Mucosa of rectum (tissue), 2 donors: ENCODE measurements at regions not wholly inside any gene's neighbourhood (a gene's known extent, or its start where the extent isn't known, plus 50 kb on each side); places are given as distances from the start of the nearest gene placed in this dataset.

Experiments
- H3K27ac ChIP-seq, 2 donors: one replicate each; pipeline ENCODE4 v1.7.0; 2013; ENCODE audit warnings: inconsistent platforms in 2 of 2, low read depth in 2 of 2, low read length in 2 of 2
- H3K27me3 ChIP-seq, 2 donors: one replicate each; pipeline ENCODE4 v1.7.0; 2013; ENCODE audit warnings: low read length in 2 of 2; ENCODE audit not compliant: control insufficient read depth in 2 of 2, insufficient read depth in 2 of 2
- H3K36me3 ChIP-seq, 2 donors: one replicate each; pipeline ENCODE4 v1.7.0; 2013; ENCODE audit warnings: low read length in 2 of 2; ENCODE audit not compliant: control insufficient read depth in 2 of 2, insufficient read depth in 2 of 2
- H3K4me1 ChIP-seq, 2 donors: one replicate each; pipeline ENCODE4 v1.7.0; 2013; ENCODE audit warnings: low read length in 2 of 2, mild to moderate bottlenecking in 1 of 2; ENCODE audit not compliant: control insufficient read depth in 2 of 2, insufficient read depth in 2 of 2
- H3K4me3 ChIP-seq, 2 donors: one replicate each; pipeline ENCODE4 v1.7.0; 2013; ENCODE audit warnings: low read length in 2 of 2
- H3K9ac ChIP-seq, 2 donors: one replicate each; pipeline ENCODE4 v1.7.0; 2013; ENCODE audit warnings: low read length in 2 of 2, low read depth in 1 of 2, mild to moderate bottlenecking in 1 of 2
- H3K9me3 ChIP-seq, 2 donors: one replicate each; pipeline ENCODE4 v1.7.0; 2013; ENCODE audit warnings: low read length in 2 of 2; ENCODE audit not compliant: control insufficient read depth in 2 of 2
- donor health status: healthy.
- donor health status: Normal muscosa, but diverticular disease.

DNA sequence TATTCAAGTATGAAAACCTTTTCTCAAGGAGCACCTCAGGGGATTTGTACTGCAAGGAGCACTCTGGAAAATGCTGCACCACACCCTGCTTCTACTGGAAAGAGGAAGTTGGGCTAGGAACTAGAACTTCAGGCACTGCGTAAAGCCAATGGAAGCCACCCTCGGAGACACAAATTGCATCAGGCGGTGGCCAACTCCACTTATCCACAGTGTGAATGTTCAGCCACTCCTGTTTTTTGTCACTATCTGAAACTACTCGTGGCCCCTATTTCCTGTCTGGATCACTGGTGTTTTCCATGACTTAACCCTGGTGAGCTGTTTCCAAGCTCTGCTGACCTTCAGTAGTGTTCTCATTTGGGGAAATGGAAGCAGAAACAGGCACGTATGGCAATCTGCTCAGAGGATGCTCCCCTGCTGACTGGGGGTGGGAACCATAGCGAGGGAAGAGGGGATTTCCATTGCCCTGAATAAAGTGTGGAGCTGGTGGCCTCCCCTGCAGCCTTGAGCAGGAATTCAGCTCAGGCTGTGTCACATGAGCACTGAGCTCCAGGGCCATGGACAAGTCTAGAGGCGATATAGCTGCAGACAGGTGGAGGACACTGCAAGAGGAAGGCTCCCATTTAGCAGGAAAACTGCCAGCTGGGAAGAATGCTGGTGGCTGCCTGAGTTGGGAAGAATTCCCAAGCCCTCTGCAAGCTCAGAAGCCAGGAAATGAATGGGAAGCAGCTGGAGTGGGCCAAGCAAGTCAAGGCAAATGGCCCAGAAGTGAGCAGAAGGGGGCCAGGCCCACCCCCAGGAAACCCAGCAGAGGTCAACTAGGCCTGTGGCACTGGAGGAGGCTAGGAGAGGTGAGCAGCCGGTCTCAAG, 50.5 kb upstream of the RAP1B start:
- Histone ChIP-seq H3K27me3 (no peaks in the 10 kb centered on the region), H3K4me3 (no peak overlapping the region), H3K9me3 (no peaks in the 10 kb centered on the region), H3K4me1 (no peaks in the 10 kb centered on the region), H3K27ac (peak overlapping the region; percentile 0 to 33), H3K36me3 (no peaks in the 10 kb centered on the region), H3K9ac (no peak overlapping the region)

DNA sequence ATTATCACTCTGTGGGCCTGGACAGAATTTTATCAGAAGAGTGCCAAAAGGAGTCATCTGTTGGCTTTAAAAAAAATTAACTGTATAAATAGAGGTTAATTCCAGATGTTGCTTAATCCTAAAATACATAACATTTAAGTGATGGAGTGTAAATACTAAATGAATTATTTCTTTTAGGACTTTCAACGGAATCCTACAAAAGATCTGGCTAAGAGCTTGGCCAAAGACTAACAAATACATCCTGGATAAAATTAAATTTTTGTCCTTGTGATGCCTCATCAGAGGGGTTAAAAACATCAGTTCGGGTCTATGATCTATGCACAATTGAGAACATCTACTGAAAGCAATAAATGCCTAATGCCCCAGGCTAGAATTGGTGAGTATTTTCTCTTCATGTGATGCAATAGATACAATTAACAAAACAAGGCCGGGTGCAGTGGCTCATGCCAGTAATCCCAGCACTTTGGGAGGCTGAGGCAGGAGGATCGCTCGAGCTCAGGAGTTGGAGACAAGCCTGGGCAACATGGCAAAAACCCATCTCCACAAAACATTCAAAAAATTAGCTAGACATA, 49.8 kb upstream of the RAP1B start:
- H3K9ac ChIP-seq = no peak overlapping the region
- H3K36me3 ChIP-seq = no peaks in the 10 kb centered on the region
- peaks cover 0 to 3% of the 10 kb centered on the region in 2 donors for H3K4me1 ChIP-seq
- H3K27me3 ChIP-seq = no peaks in the 10 kb centered on the region
- no peak overlapping the region for H3K4me3 ChIP-seq
- H3K27ac ChIP-seq = peak overlapping the region; percentile 0 to 18
- H3K9me3 ChIP-seq = no peaks in the 10 kb centered on the region
